ENCODE measurements at regions not wholly inside any gene's neighbourhood (a gene's known extent, or its start where the extent isn't known, plus 50 kb on each side); places are given as distances from the start of the nearest gene placed in this dataset.

DNA sequence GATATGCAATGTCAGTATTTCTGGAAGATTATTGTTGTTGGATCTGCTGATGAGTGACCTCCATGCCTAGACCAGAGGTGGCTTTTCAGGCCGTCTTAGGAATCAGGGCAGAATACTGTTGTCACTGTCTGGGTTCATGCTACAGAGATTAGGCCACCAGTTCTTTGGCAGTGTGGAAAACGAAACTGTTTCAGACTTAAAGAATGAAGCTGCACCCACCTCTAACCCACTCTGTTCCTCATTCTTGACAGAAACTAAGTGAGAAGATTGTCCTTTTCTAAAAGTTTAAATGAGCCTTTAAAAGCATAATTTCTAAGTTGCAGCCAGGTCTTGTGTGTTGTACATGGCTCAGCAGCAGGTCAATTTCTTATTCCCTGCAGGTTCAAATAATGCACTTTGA, 444.3 kb downstream of the ENC1 start:
- H3K4me2 ChIP-seq, result 0 out of 22 replicates have a peak overlapping the region, but pooled peaks of 2 of the 11 experiments have one; percentile 21 to 28
- no peaks in the 10 kb centered on the region for H3K36me3 ChIP-seq
- peaks cover 0 to 6% (median 0%) of the 10 kb centered on the region in 11 experiments; a peak in 3 of 22 replicates for H3K9me3 ChIP-seq (replicated peaks in 1 of 11)
- no peak overlapping the region for H3K9ac ChIP-seq
- H3K27ac ChIP-seq, result no peak overlapping the region
- H3K4me3 ChIP-seq, result no peak overlapping the region
- no peak for TF ChIP-seq Cebpa-rat (IDR thresholded peaks at IDR 0.05)
- no peaks in the 10 kb centered on the region for H3K27me3 ChIP-seq
- peaks cover 22 to 41% (median 31%) of the 10 kb centered on the region in 10 experiments for H3K4me1 ChIP-seq
- H4K20me1 ChIP-seq, result no peaks in the 10 kb centered on the region; a peak in 1 of 22 replicates

DNA sequence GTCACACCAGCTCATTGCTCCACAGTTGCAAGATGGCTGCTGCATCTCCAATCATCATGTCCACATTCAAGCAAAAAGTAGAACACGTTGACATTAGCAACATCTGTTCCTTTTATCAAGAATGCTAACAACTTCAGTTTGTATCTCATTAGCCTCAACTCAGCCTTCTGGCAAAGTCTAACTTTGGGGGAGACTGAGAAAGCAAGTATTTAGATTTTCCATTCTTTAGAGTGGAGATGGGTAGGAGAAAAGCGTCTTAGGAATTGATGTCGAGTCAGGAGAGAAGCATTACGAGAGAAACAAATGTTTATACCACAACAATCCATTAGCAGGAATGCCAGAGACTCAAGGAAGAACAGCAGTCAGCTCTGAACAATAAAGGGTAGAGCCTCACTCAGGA, 446.3 kb downstream of the ENC1 start:
- no peak overlapping the region for H3K4me2 ChIP-seq
- no peaks in the 10 kb centered on the region for H3K36me3 ChIP-seq
- H3K27me3 ChIP-seq, result no peaks in the 10 kb centered on the region
- no peak overlapping the region for H3K9ac ChIP-seq
- peaks cover 0 to 6% (median under 1%) of the 10 kb centered on the region in 11 experiments; a peak in 5 of 22 replicates for H3K9me3 ChIP-seq (replicated peaks in 1 of 11)
- peaks cover 13 to 29% (median 22%) of the 10 kb centered on the region in 10 experiments; a peak in 19 of 20 replicates for H3K4me1 ChIP-seq
- H3K27ac ChIP-seq, result no peak overlapping the region
- no peak for TF ChIP-seq Cebpa-rat (IDR thresholded peaks at IDR 0.05)
- no peak overlapping the region for H3K4me3 ChIP-seq
- no peaks in the 10 kb centered on the region for H4K20me1 ChIP-seq

DNA sequence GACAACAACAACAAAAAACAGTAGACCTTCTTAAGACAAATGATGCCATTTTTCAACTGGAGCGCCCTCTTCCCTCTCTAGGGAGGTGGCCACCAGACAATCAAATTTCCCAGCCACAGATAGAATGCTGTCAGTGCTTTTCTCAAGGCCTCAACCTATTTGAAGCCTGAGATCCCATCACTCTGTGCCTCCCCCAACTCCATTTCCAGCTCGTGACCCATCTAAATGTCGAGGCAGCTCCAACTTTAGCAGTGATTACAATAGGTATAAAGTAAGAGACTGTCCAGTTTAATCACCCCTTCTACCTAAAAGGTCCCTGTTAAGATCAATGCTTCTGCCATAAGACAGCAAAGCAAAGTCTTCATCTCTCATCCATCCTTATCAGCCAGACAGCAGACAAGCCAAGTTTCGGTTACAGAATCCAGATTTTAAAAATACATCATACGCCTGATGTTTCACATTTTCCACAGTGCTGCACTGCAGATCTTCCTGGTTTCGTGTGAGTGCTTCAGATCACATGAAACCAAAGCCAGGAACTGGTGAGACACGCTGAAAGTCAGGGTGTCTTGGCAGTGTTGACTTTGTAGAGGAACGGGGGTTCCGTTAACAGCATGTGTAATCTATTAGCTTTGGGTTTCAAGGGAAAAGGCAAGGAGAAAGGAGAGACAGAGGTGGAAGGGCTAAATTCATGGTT, 447.8 kb downstream of the ENC1 start:
- H3K27ac ChIP-seq, result peak overlapping the region in 6 of 11 experiments; percentile 1 to 29 (median 20); a peak in 6 of 22 replicates
- no peaks in the 10 kb centered on the region for H3K27me3 ChIP-seq
- peak overlapping the region; percentile 24 to 74 (median 58); a peak in 21 of 22 replicates for H3K4me2 ChIP-seq
- H4K20me1 ChIP-seq, result no peaks in the 10 kb centered on the region
- no peak for TF ChIP-seq Cebpa-rat (IDR thresholded peaks at IDR 0.05)
- peaks cover 0 to 10% (median 5%) of the 10 kb centered on the region in 11 experiments; a peak in 9 of 22 replicates for H3K9me3 ChIP-seq (replicated peaks in 1 of 11)
- H3K4me1 ChIP-seq, result peaks cover 10 to 25% (median 18%) of the 10 kb centered on the region in 10 experiments; a peak in 18 of 20 replicates
- H3K36me3 ChIP-seq, result no peaks in the 10 kb centered on the region
- H3K9ac ChIP-seq, result no peak overlapping the region
- no peak overlapping the region for H3K4me3 ChIP-seq

DNA sequence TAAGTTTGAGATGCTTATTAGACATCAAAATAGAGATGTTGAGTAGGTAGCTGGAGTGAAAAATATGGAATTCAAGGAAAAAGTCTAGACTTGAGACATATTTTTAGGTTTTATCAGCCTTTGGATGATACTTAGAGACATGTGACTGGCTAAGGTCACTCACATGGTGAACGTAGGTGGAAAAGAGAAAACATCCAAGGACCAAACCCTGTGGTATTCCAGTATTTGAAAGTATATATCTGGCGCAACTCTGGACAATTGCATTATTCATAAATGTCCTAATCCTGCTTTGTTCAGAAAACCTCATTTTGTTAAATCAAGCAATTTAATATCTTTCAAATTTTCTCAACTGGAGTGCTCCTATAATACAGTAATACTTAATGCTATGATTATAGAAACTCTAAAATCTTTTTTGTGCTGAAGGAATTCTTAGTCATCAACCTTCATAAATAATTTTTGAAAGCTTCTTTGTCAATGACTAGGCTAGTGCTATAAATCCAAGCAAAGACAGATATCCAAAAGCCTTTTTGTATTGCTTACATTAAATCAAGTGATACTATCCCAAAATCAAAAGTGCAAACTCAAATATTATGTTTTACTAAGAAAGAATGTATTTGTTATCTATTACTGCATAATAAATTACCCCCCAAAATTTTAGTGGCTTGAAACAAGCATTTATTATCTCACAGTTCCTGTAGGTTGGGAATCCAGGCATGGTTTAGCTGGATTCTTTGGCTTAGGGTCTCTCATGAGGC, 452.0 kb downstream of the ENC1 start:
- Histone ChIP-seq H3K4me2 (no peak overlapping the region), H3K9me3 (replicated peaks in 1 of 11) (peaks cover 0 to 10% (median 5%) of the 10 kb centered on the region in 11 experiments; a peak in 7 of 22 replicates), H3K27me3 (no peaks in the 10 kb centered on the region), H3K4me3 (no peak overlapping the region), H3K9ac (no peak overlapping the region), H3K27ac (no peak overlapping the region), H3K4me1 (peaks cover 10 to 17% (median 14%) of the 10 kb centered on the region in 10 experiments; a peak in 18 of 20 replicates), H4K20me1 (no peaks in the 10 kb centered on the region), H3K36me3 (no peaks in the 10 kb centered on the region)
- no peak for TF ChIP-seq Cebpa-rat (IDR thresholded peaks at IDR 0.05)

DNA sequence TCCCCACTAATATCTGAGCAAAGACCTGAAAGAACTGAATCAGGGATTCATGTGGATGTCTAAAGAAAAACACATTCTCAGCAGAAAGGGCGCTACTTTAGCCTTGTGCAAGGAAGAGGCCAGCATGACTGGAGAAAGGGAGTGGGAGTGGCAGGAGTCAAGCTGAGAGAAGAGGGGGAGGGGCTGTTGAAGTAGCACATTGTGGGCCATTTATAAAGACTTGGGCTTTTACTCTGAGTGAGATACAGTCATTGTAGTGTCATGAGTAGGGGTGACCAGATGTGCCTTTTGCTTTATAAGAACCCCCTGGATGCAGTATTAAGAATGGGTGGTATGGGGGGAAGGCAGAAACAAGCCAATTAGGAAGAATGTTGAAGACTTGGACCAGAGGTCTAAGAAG, 452.8 kb downstream of the ENC1 start:
- TF ChIP-seq Cebpa-rat (IDR thresholded peaks at IDR 0.05), result no peak
- H3K36me3 ChIP-seq, result no peaks in the 10 kb centered on the region
- H3K27me3 ChIP-seq, result no peaks in the 10 kb centered on the region
- H3K9ac ChIP-seq, result no peak overlapping the region
- H3K4me1 ChIP-seq, result peaks cover 6 to 11% (median 8%) of the 10 kb centered on the region in 10 experiments; a peak in 18 of 20 replicates
- H4K20me1 ChIP-seq, result no peaks in the 10 kb centered on the region
- H3K27ac ChIP-seq, result no peak overlapping the region
- no peak overlapping the region for H3K4me2 ChIP-seq
- H3K9me3 ChIP-seq (replicated peaks in 1 of 11), result peaks cover 0 to 10% (median 5%) of the 10 kb centered on the region in 11 experiments; a peak in 7 of 22 replicates
- H3K4me3 ChIP-seq, result no peak overlapping the region

DNA sequence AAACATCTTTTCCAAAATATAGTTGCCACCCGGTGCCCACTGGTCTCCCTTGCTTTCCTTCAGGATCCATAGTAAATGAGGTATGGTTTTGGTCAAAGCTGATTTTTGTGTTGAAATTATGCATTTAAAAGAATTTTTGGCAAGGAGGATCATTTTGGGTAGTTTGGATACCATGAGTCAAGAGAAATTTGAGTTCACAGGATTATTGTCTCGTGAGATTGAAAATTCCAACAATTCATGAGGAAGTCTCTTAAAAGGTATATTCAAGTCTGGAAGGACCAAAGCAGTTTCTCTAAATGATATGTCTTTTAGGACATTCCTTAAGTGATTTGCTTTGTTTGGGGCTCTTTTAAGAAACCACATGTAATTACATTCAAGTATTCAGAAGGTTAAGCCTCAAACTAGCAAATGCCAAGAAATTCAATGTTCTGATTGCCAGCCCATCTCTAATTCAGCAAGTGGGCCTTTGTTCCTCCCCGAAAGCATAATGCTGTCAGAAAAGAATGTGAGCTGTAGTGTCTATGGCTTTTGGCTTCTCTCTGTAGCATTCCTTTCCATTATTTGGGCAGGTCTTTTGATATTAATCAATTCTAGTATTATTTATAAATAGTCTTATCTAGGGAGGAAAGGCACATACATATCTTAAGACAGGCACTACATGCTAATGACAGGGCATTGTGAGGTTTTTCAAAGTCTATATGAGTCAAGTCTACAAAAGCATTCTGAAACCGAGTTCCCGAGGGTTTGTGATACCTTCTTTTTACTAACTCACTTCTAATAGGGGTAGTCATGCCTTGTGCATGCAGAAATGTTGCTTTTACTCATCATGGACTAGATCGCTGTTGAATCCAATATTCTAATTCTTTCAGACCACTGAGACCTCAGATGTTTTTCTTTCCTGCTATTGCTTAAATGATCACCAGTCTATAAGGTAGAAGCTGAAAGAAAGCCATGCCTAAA, 453.9 kb downstream of the ENC1 start:
- no peak overlapping the region for H3K4me3 ChIP-seq
- H3K9me3 ChIP-seq (replicated peaks in 1 of 11), result peaks cover 0 to 10% (median 5%) of the 10 kb centered on the region in 11 experiments; a peak in 7 of 22 replicates
- H3K27ac ChIP-seq, result no peak overlapping the region
- no peak for TF ChIP-seq Cebpa-rat (IDR thresholded peaks at IDR 0.05)
- H3K36me3 ChIP-seq, result no peaks in the 10 kb centered on the region
- H3K4me1 ChIP-seq, result no peaks in the 10 kb centered on the region
- H3K4me2 ChIP-seq, result no peak overlapping the region
- no peak overlapping the region for H3K9ac ChIP-seq
- H3K27me3 ChIP-seq, result no peaks in the 10 kb centered on the region
- no peaks in the 10 kb centered on the region for H4K20me1 ChIP-seq

DNA sequence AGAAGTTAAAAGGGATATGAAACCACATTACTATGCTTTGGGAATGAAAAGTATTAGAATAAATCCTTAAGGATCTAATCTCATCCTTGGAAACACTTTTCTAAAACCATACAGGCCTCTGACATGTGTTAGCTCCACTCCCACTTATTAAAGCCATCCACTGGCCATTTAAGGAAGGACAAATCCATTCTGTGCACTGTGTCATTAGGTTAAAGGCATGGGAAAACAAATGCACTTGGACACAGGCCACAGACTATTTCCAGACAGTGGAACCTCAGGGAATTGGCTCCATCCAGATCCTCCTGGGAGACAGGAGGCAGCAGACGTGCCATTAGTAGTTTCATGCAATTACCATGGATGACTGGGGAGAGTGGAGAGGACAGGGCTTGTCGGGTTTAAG, 454.9 kb downstream of the ENC1 start:
- Histone ChIP-seq H4K20me1 (no peaks in the 10 kb centered on the region), H3K4me1 (no peaks in the 10 kb centered on the region), H3K36me3 (no peaks in the 10 kb centered on the region), H3K9me3 (replicated peaks in 1 of 11) (peaks cover 0 to 10% (median 5%) of the 10 kb centered on the region in 11 experiments; a peak in 7 of 22 replicates), H3K4me2 (no peak overlapping the region), H3K4me3 (no peak overlapping the region), H3K27ac (no peak overlapping the region), H3K27me3 (no peaks in the 10 kb centered on the region), H3K9ac (no peak overlapping the region)
- no peak for TF ChIP-seq Cebpa-rat (IDR thresholded peaks at IDR 0.05)

DNA sequence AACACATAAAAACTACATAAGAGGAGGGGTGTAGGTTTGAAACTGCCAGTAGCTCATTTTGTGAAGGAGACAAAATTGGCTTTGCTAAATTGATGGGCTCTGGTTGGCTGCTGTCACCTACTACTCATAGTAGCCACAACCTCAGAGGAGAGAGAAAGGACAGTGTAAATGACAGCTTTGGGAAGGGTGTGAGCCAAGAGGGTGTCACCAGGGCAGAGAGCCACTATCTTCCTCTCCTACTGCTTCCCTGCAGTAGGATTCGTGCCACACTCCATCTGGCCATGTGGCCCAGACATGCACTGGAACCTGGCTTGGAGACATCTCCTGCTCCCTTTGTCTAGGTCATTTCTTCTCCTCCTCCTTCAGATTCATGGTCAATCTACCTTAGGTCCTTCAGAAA, 455.9 kb downstream of the ENC1 start:
- no peak overlapping the region for H3K27ac ChIP-seq
- no peaks in the 10 kb centered on the region for H3K4me1 ChIP-seq
- H3K9ac ChIP-seq, result no peak overlapping the region
- H3K36me3 ChIP-seq, result no peaks in the 10 kb centered on the region
- no peaks in the 10 kb centered on the region for H3K27me3 ChIP-seq
- H4K20me1 ChIP-seq, result no peaks in the 10 kb centered on the region
- TF ChIP-seq Cebpa-rat (IDR thresholded peaks at IDR 0.05), result no peak
- H3K9me3 ChIP-seq (replicated peaks in 1 of 11), result peaks cover 0 to 10% (median 5%) of the 10 kb centered on the region in 11 experiments; a peak in 7 of 22 replicates
- H3K4me2 ChIP-seq, result no peak overlapping the region
- no peak overlapping the region for H3K4me3 ChIP-seq
